Osteocyte (in vitro differentiated cells): ENCODE measurements at regions not wholly inside any gene's neighbourhood (a gene's known extent, or its start where the extent isn't known, plus 50 kb on each side); places are given as distances from the start of the nearest gene placed in this dataset.

Experiments
- DNase-seq: peaks from one replicate; pipeline ENCODE4 v3.0.0; 2021; ENCODE audit warnings: mixed read lengths; ENCODE audit not compliant: unreplicated experiment; ENCODE audit errors: extremely low spot score
- H3K27ac Mint-ChIP-seq: one replicate; pipeline ENCODE4 v1.8.0; 2021; ENCODE audit warnings: mild to moderate bottlenecking, mixed read lengths; ENCODE audit not compliant: unreplicated experiment
- H3K27me3 Mint-ChIP-seq: one replicate; pipeline ENCODE4 v1.8.0; 2021; ENCODE audit warnings: mixed read lengths; ENCODE audit not compliant: unreplicated experiment
- H3K36me3 Mint-ChIP-seq: one replicate; pipeline ENCODE4 v1.8.0; 2021; ENCODE audit warnings: mixed read lengths; ENCODE audit not compliant: unreplicated experiment
- H3K4me1 Mint-ChIP-seq: one replicate; pipeline ENCODE4 v1.8.0; 2021; ENCODE audit warnings: mixed read lengths; ENCODE audit not compliant: unreplicated experiment
- H3K4me3 Mint-ChIP-seq: one replicate; pipeline ENCODE4 v1.8.0; 2021; ENCODE audit warnings: mild to moderate bottlenecking, moderate library complexity, mixed read lengths; ENCODE audit not compliant: unreplicated experiment
- H3K9me3 Mint-ChIP-seq: one replicate; pipeline ENCODE4 v1.8.0; 2021; ENCODE audit warnings: mixed read lengths; ENCODE audit not compliant: unreplicated experiment
- TF ChIP-seq, protein P1 (sequence below): fragments of 200-600 bp; sonication (generic); IDR thresholded peaks from 2 replicates; pipeline ENCODE4 v1.5.0; 2021; ENCODE audit warnings: antibody characterized with exemption, mild to moderate bottlenecking, moderate library complexity

DNA sequence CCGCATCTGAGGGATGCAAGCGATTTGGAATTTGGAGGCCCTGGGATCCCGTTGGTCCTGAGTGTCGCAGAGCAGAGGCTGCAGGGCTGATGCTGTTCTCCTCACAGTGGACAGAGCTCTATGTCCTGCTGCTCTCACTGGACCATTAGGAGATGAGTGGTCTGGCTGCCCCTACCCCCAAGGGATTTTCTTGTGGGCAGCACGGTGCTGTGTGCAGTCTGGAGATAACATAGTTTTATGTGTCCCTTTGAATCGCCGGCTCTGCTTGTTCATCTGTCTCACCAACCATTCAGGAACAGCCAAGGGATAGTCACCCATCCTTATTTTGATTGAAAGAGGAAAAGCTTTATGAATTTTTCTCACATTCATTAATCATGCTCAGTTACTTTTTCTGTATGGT is 49.9 kb downstream of the CHRM3 start:
- no peak for DNase-seq
- Mint-ChIP-seq H3K36me3 (no peaks in the 10 kb centered on the region), H3K4me1 (peaks cover 5% of the 10 kb centered on the region), H3K9me3 (no peaks in the 10 kb centered on the region), H3K27me3 (peaks cover 3% of the 10 kb centered on the region), H3K27ac (no peak overlapping the region), H3K4me3 (no peak overlapping the region)
- TF ChIP-seq, protein P1, sequence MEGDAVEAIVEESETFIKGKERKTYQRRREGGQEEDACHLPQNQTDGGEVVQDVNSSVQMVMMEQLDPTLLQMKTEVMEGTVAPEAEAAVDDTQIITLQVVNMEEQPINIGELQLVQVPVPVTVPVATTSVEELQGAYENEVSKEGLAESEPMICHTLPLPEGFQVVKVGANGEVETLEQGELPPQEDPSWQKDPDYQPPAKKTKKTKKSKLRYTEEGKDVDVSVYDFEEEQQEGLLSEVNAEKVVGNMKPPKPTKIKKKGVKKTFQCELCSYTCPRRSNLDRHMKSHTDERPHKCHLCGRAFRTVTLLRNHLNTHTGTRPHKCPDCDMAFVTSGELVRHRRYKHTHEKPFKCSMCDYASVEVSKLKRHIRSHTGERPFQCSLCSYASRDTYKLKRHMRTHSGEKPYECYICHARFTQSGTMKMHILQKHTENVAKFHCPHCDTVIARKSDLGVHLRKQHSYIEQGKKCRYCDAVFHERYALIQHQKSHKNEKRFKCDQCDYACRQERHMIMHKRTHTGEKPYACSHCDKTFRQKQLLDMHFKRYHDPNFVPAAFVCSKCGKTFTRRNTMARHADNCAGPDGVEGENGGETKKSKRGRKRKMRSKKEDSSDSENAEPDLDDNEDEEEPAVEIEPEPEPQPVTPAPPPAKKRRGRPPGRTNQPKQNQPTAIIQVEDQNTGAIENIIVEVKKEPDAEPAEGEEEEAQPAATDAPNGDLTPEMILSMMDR: no peak

- H3K27me3 Mint-ChIP-seq: peaks cover 14% of the 10 kb centered on the region
- DNase-seq: no peak
- TF ChIP-seq, protein P1: no peak
These were observed 51.5 kb downstream of the CHRM3 start for GRCh38 chr1:239437822-239438221.

GRCh38 chr1:239438891-239439290 is 52.5 kb downstream of the CHRM3 start:
- Mint-ChIP-seq H3K4me3 (no peak overlapping the region), H3K27ac (no peak overlapping the region), H3K4me1 (no peaks in the 10 kb centered on the region), H3K36me3 (no peaks in the 10 kb centered on the region), H3K27me3 (peaks cover 14% of the 10 kb centered on the region), H3K9me3 (no peaks in the 10 kb centered on the region)
- no peak for DNase-seq
- TF ChIP-seq, protein P1: no peak

More at GRCh38 chr1:239437822-239438221, 51.5 kb downstream of the CHRM3 start:
- Mint-ChIP-seq H3K4me1 (peaks cover 5% of the 10 kb centered on the region), H3K27ac (no peak overlapping the region), H3K4me3 (no peak overlapping the region), H3K9me3 (no peaks in the 10 kb centered on the region), H3K36me3 (no peaks in the 10 kb centered on the region)

GRCh38 chr1:239443361-239443760 is 57.0 kb downstream of the CHRM3 start:
- no peak for DNase-seq
- no peaks in the 10 kb centered on the region for H3K36me3 Mint-ChIP-seq
- H3K4me1 Mint-ChIP-seq: no peaks in the 10 kb centered on the region
- no peaks in the 10 kb centered on the region for H3K9me3 Mint-ChIP-seq
- H3K27ac Mint-ChIP-seq: no peak overlapping the region
- TF ChIP-seq, protein P1: no peak
- peaks cover 28% of the 10 kb centered on the region for H3K27me3 Mint-ChIP-seq
- no peak overlapping the region for H3K4me3 Mint-ChIP-seq

GRCh38 chr1:239446611-239447010 is 60.2 kb downstream of the CHRM3 start:
- no peak overlapping the region for H3K27ac Mint-ChIP-seq
- peaks cover 33% of the 10 kb centered on the region for H3K27me3 Mint-ChIP-seq
- H3K4me1 Mint-ChIP-seq: no peaks in the 10 kb centered on the region
- no peaks in the 10 kb centered on the region for H3K9me3 Mint-ChIP-seq
- H3K4me3 Mint-ChIP-seq: no peak overlapping the region
- TF ChIP-seq, protein P1: no peak
- DNase-seq: no peak
- H3K36me3 Mint-ChIP-seq: no peaks in the 10 kb centered on the region
